ENCODE measurements at regions not wholly inside any gene's neighbourhood (a gene's known extent, or its start where the extent isn't known, plus 50 kb on each side); places are given as distances from the start of the nearest gene placed in this dataset.
"Not testable (repeated sequence)": the region's sequence is repeated elsewhere in the genome, so short reads cannot be mapped to it uniquely, and the experiment has no call there.

DNA sequence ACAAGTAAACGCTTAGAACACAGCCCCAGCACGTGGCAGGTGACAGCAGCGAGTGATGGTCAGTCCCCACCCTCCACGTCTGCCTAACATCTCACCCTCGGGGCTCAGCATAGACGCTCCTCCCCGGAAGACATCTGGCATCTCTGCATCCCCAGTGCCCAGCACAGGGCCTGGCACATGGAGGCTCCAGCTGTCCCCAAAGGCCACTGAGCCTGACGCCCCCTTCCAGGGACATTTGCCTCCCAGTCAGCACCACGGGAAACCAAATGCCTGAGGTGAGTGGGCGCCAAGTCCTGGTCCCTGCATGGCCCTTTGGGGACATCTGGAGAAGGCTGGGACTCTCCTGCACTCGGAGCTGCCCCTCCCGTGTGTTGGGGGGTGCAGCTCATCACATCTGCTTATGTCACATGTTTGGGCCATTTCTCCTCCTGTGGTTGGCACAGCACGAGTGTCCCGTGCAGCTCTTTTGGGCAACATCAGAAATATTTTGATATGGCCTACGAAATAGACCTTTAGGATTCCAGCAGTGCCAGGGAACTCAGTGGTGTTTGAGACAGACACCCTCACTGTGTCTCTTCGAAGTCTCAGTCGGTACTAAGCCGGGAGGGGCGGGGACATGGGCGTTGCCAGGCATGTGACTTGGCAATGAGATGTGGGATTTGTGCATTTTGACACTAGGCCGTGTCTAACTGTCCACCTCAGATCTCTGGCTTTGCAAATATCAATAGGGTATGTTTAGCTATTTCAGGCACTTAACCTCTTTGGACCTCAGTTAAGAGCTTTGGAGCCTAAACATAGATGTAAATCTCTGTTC, 315.0 kb downstream of the PTPRU start:
- ATAC-seq (ENCODE audit: low read depth) (no peak), DNase-seq (ENCODE audit: low spot score in 2 of 2) (no peak)
- H3K27me3 Mint-ChIP-seq = peaks cover 4% of the 10 kb centered on the region
- no peaks in the 10 kb centered on the region for H3K36me3 Mint-ChIP-seq
- H3K4me3 Mint-ChIP-seq = no peak overlapping the region
- no peaks in the 10 kb centered on the region for H3K4me1 Mint-ChIP-seq
- H3K9me3 Mint-ChIP-seq = no peaks in the 10 kb centered on the region
- H3K27ac Mint-ChIP-seq = no peak overlapping the region

DNA sequence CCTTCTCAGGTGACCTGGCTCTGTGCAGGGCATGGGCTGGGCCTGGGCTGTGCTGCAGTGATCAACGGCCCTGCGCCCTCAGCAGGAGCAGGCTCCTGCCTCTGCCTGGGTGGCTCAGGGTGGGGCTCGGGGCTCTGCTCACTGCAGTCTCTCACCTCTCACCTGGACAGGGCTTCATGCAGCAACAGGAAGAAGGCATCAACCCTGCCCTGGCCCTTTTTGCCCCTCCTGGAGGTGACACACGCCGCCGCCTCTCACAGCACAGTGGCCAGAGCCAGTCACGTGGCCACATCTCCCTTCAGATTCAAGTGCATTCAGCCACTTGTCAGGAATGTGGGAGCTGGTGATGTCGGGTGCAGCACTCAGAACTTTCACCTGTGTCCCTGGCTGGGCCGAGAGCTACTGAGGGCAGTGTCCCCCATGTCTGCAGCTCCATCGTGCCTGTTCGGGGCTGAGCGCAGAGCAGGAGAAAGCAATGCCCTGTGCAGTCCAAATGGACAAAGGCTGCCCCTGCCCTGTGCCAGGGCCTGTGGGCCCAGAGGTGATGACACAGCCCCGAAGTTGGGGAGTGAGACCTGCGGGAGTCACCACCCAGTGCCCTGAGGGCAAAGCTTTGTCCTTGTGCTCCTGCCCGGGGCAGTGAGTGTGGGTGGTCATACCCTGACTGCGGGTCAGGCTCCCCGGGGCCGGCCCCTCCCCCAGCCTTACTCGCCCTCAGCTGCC, 314.0 kb downstream of the PTPRU start:
- H3K27ac Mint-ChIP-seq = no peak overlapping the region
- DNase-seq (ENCODE audit: low spot score in 2 of 2) (no peak), ATAC-seq (ENCODE audit: low read depth) (no peak)
- H3K4me1 Mint-ChIP-seq = no peaks in the 10 kb centered on the region
- no peak overlapping the region for H3K4me3 Mint-ChIP-seq
- H3K36me3 Mint-ChIP-seq = no peaks in the 10 kb centered on the region
- H3K9me3 Mint-ChIP-seq = no peaks in the 10 kb centered on the region
- peaks cover 4% of the 10 kb centered on the region for H3K27me3 Mint-ChIP-seq

GRCh38 chr1:29549728-29550118, 313.4 kb downstream of the PTPRU start:
- not testable (repeated sequence) for ATAC-seq (ENCODE audit: low read depth); H3K4me1 Mint-ChIP-seq; H3K27ac Mint-ChIP-seq; DNase-seq (ENCODE audit: low spot score in 2 of 2); H3K36me3 Mint-ChIP-seq; H3K9me3 Mint-ChIP-seq; H3K4me3 Mint-ChIP-seq; H3K27me3 Mint-ChIP-seq

GRCh38 chr1:29549001-29549400, 312.7 kb downstream of the PTPRU start:
- Mint-ChIP-seq H3K4me1 (no peaks in the 10 kb centered on the region), H3K27ac (no peak overlapping the region), H3K27me3 (peaks cover 4% of the 10 kb centered on the region), H3K9me3 (no peaks in the 10 kb centered on the region), H3K4me3 (no peak overlapping the region), H3K36me3 (no peaks in the 10 kb centered on the region)
- ATAC-seq (ENCODE audit: low read depth) (no peak), DNase-seq (ENCODE audit: low spot score in 2 of 2) (no peak)

DNA sequence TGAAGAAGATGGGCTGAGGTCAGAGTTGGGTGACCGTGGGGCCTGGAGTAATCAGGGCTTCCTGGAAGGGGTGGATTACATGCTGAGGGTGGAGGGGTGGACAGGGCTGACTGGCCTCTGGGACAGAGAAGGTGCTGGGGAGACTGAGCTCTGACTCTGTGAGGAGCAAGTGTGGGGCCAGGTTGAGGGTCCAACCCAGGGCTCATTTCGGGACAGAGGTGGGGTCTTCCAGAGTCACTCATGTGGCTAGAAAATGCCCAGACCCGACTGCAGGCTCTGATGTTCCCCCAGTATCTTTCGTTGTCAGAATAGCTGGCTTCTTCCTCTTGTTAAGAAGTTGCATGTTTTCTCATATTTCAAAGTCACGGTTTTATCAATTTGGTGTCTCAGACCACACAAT, 311.8 kb downstream of the PTPRU start:
- peaks cover 4% of the 10 kb centered on the region for H3K27me3 Mint-ChIP-seq
- H3K27ac Mint-ChIP-seq = no peak overlapping the region
- H3K4me3 Mint-ChIP-seq = no peak overlapping the region
- ATAC-seq (ENCODE audit: low read depth) (no peak), DNase-seq (ENCODE audit: low spot score in 2 of 2) (no peak)
- no peaks in the 10 kb centered on the region for H3K4me1 Mint-ChIP-seq
- no peaks in the 10 kb centered on the region for H3K36me3 Mint-ChIP-seq
- peaks cover 2% of the 10 kb centered on the region for H3K9me3 Mint-ChIP-seq

DNA sequence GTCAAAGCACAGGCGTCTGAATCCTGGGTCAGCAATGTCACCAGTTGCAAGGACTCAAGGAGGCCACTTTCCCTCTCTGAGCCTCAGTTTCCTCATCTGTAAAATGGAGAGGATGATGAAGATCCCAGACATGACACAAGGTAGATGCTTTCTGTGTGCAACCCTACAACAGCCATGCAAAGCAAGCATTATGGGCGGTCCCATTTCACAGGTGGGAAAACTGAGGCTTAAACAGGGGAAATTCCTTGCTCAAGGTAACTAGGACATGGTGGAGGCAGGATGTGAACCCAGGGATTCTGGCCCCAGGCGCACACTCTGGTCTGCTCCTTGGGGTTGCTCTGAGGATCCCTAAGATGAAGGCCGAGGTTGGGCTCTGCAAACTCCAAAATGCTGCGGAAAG, 311.0 kb downstream of the PTPRU start:
- no peaks in the 10 kb centered on the region for H3K36me3 Mint-ChIP-seq
- peaks cover 2% of the 10 kb centered on the region for H3K9me3 Mint-ChIP-seq
- H3K27ac Mint-ChIP-seq = no peak overlapping the region
- no peak for DNase-seq (ENCODE audit: low spot score in 2 of 2)
- H3K27me3 Mint-ChIP-seq = peaks cover 4% of the 10 kb centered on the region
- no peak for ATAC-seq (ENCODE audit: low read depth)
- no peaks in the 10 kb centered on the region for H3K4me1 Mint-ChIP-seq
- H3K4me3 Mint-ChIP-seq = no peak overlapping the region

GRCh38 chr1:29546496-29546895, 310.2 kb downstream of the PTPRU start:
- no peak overlapping the region for H3K4me3 Mint-ChIP-seq
- H3K9me3 Mint-ChIP-seq = peaks cover 2% of the 10 kb centered on the region
- H3K36me3 Mint-ChIP-seq = no peaks in the 10 kb centered on the region
- H3K27ac Mint-ChIP-seq = no peak overlapping the region
- DNase-seq (ENCODE audit: low spot score in 2 of 2) (no peak), ATAC-seq (ENCODE audit: low read depth) (no peak)
- H3K27me3 Mint-ChIP-seq = peaks cover 4% of the 10 kb centered on the region
- H3K4me1 Mint-ChIP-seq = no peaks in the 10 kb centered on the region

DNA sequence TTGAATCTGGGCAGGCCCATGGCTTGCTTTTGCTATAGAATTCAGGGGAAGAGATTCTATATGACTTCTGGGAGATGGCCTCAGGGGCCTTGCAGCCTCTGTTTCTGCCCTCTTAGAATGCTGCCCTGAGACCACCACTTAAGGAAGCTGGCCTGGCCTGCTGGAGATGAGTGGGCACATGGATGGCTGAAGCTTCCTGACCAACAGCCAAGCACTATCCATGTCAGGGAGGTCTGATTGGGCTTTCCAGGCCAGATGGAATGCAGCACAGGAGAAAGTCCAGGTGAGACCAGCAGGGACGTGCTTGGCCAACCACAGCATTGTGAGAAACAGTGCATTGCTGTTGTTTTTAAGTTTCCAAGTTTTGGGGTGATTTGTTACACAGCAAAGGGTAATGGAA, 308.1 kb downstream of the PTPRU start:
- Mint-ChIP-seq H3K27me3 (peaks cover under 1% of the 10 kb centered on the region), H3K4me1 (no peaks in the 10 kb centered on the region), H3K27ac (no peak overlapping the region), H3K4me3 (no peak overlapping the region), H3K9me3 (peaks cover 2% of the 10 kb centered on the region), H3K36me3 (no peaks in the 10 kb centered on the region)
- DNase-seq (ENCODE audit: low spot score in 2 of 2) (no peak), ATAC-seq (ENCODE audit: low read depth) (no peak)

DNA sequence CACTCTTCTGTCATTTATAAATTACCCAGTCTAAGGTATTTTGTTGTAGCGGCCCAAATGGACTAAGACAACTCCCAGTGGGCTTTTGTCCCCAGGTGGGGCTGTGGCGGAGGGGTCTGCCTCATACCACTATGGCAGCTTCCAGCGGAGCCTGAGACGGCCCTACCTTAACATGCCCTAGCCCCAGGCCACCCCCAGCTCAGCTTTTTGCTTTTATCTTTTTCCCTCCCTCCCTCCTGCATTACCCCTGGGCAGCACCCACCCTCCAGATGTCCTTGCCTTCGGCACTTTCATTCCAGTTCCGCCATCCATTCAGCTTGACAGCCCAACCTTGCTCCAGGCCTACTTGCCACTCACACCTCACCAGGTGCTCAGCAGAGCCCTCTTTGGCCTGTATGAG, 307.3 kb downstream of the PTPRU start:
- Mint-ChIP-seq H3K4me3 (no peak overlapping the region), H3K27me3 (no peaks in the 10 kb centered on the region), H3K27ac (no peak overlapping the region), H3K4me1 (no peaks in the 10 kb centered on the region), H3K9me3 (peaks cover 2% of the 10 kb centered on the region), H3K36me3 (no peaks in the 10 kb centered on the region)
- ATAC-seq (ENCODE audit: low read depth) (no peak), DNase-seq (ENCODE audit: low spot score in 2 of 2) (no peak)

GRCh38 chr1:29542548-29542947, 306.2 kb downstream of the PTPRU start:
- H3K4me3 Mint-ChIP-seq = no peak overlapping the region

GRCh38 chr1:29541631-29542030, 305.3 kb downstream of the PTPRU start:
- no peak overlapping the region for H3K4me3 Mint-ChIP-seq
- no peak for ATAC-seq (ENCODE audit: low read depth)
- no peaks in the 10 kb centered on the region for H3K4me1 Mint-ChIP-seq
- peaks cover 2% of the 10 kb centered on the region for H3K9me3 Mint-ChIP-seq
- DNase-seq (ENCODE audit: low spot score in 2 of 2) = no peak
- H3K27me3 Mint-ChIP-seq = no peaks in the 10 kb centered on the region
- H3K27ac Mint-ChIP-seq = no peak overlapping the region
- H3K36me3 Mint-ChIP-seq = no peaks in the 10 kb centered on the region

More at GRCh38 chr1:29542548-29542947, 306.2 kb downstream of the PTPRU start:
- Mint-ChIP-seq H3K9me3 (peaks cover 2% of the 10 kb centered on the region), H3K36me3 (no peaks in the 10 kb centered on the region), H3K27me3 (no peaks in the 10 kb centered on the region), H3K27ac (no peak overlapping the region), H3K4me1 (no peaks in the 10 kb centered on the region)
- DNase-seq (ENCODE audit: low spot score in 2 of 2) (no peak), ATAC-seq (ENCODE audit: low read depth) (no peak)

DNA sequence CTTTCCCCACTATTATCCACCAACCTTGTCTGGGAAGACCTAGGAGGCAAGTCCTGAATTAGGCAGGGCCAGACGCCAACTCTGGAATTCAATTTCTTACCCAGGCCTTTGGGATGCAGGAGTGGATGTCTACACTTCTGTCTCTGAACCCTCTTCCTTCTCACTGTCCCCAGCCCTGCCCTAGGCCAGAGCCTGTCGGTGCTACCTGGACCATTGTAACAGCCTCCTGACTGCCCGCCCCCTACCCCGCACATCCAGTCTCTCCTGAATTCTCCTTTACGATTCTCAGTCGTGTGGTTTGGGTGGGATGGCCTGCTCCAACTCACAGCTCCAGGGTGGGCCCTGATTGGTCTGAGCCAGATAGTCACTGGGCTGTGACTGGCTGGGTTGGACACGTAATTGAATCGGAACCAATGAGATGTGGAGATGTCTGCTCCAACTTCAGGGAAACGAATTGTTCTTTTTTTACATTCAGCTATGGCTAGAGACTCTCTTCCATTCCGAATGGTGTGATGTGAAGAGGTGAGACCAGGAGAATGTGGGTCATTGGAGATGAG, 304.6 kb downstream of the PTPRU start:
- DNase-seq (ENCODE audit: low spot score in 2 of 2) = no peak
- no peak overlapping the region for H3K27ac Mint-ChIP-seq
- no peaks in the 10 kb centered on the region for H3K27me3 Mint-ChIP-seq
- peaks cover 2% of the 10 kb centered on the region for H3K9me3 Mint-ChIP-seq
- ATAC-seq (ENCODE audit: low read depth) = no peak
- H3K4me3 Mint-ChIP-seq = no peak overlapping the region
- H3K4me1 Mint-ChIP-seq = no peaks in the 10 kb centered on the region
- H3K36me3 Mint-ChIP-seq = no peaks in the 10 kb centered on the region

DNA sequence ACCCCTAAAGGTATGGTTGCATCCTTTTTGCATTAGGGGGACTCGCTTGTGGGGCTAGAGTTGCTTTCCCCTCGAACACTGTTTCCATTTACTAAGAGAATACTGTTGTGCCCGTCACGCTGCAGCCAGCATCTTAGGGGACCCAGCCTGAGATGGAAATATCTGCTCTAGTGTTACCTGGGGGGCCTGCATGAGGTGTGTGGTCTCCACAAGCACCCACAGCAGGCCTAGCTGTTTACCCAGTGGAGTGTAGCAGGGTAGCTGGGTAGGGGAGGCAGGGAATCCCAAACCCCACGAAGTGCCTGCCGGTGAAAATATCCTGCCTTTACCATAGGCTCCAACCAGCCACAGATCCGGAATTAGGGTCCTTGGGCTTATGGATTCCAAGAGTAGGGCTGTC, 303.6 kb downstream of the PTPRU start:
- DNase-seq (ENCODE audit: low spot score in 2 of 2) (no peak), ATAC-seq (ENCODE audit: low read depth) (no peak)
- H3K4me3 Mint-ChIP-seq = no peak overlapping the region
- no peaks in the 10 kb centered on the region for H3K36me3 Mint-ChIP-seq
- no peaks in the 10 kb centered on the region for H3K4me1 Mint-ChIP-seq
- H3K27ac Mint-ChIP-seq = no peak overlapping the region
- H3K27me3 Mint-ChIP-seq = no peaks in the 10 kb centered on the region
- H3K9me3 Mint-ChIP-seq = peaks cover 2% of the 10 kb centered on the region

- H3K9me3 Mint-ChIP-seq = no peaks in the 10 kb centered on the region
- no peaks in the 10 kb centered on the region for H3K27me3 Mint-ChIP-seq
- ATAC-seq (ENCODE audit: low read depth) (no peak), DNase-seq (ENCODE audit: low spot score in 2 of 2) (no peak)
- H3K27ac Mint-ChIP-seq = no peak overlapping the region
- H3K4me1 Mint-ChIP-seq = no peaks in the 10 kb centered on the region
- H3K36me3 Mint-ChIP-seq = no peaks in the 10 kb centered on the region
- no peak overlapping the region for H3K4me3 Mint-ChIP-seq
Observed at GRCh38 chr1:29538586-29538985, 302.3 kb downstream of the PTPRU start.

Measured in memory B cell (primary cell).